GM18505 (cell line): ENCODE measurements at regions not wholly inside any gene's neighbourhood (a gene's known extent, or its start where the extent isn't known, plus 50 kb on each side); places are given as distances from the start of the nearest gene placed in this dataset.
"Not testable (repeated sequence)": the region's sequence is repeated elsewhere in the genome, so short reads cannot be mapped to it uniquely, and the experiment has no call there.

Experiments used
- ATAC-seq: cut with Tn5 transposase; IDR thresholded peaks from one replicate; pipeline ENCODE4 v1.9.1; 2021; ENCODE audit not compliant: unreplicated experiment
- POLR2A ChIP-seq: IDR thresholded peaks from 4 replicates; pipeline ENCODE4 v1.6.1; 2011; ENCODE audit warnings: borderline replicate concordance; ENCODE audit not compliant: insufficient read depth, insufficient read length; ENCODE audit errors: extremely low read depth

DNA sequence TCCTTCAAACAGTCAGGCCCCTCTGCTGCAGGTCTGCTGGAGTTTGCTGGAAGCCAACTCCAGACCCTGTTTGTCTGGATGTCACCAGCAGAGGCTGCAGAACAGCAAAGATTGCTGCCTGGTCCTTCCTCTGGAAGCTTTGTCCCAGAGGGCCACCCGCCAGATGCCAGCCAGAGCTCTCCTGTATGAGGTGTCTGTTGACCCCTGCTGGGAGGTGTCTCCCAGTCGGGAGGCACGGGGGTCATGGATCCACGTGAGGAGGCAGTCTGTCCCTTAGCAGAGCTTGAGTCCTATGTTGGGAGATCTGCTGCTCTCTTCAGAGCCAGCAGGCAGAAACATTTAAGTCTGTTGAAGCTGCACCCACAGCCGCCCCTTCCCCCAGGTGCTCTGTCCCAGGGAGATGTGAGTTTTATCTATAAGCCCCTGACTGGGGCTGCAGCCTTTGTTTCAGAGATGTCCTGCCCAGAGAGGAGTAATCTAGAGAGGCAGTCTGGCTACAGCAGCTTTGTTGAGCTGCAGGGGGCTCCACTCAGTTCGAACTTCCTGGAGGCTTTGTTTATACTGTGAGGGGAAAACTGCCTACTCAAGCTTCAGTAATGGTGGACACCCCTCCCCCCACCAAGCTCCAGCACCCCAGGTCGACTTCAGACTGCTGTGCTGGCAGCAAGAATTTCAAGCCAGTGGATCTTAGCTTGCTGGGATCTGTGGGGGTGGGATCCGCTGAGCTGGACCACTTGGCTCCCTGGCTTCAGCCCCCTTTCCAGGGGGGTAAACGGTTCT lies 72.1 kb downstream of the OGFRL1 start:
- not testable (repeated sequence) for ATAC-seq

DNA sequence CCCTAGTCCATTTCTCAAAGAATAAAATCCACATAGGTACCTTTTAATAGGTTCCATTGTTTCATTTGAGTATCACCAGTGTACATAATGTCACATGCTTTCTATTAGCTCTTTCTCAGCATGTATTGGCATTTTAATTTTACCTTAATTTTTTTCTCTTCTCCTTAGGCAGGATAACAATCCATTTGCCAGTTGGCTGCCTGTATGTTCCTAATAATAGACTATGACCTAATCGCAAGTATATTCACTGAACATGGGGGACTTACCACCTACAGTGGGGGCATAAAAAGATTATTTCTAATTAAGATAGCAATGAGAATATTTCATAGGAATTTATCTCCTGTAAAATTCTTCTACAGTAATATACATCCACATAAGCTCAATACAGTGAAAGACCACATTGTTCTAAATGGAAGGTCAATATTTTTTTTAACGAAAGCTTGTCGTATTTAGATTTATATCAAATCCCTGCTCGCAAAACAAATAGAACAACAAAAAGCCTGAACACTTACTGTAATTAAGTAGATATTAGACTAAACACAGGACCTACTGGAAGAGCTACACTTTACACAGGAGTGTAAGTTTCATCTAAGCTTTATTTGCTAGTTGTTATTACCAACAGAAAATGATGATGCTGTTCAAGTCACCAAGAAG lies 76.4 kb downstream of the OGFRL1 start:
- no peak for TF ChIP-seq POLR2A
- ATAC-seq: no peak

DNA sequence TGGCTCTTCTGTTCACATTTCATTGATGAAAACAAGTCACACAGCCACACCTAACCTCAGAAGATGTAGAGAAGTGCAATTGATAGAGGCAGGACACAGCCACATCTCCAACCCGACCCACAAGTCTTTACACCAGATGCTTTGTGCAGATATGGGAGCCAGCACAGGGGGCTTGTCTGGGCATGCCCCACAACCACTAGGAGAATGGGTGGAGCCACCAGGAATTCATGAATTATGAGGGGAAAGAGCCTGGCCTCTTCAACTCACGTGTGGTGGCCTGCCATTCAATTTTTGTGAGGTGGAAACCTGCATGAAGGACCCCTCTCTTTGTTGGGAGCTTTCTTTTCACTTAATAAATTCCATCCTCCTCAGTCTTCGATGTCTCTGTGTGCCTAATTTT lies 79.1 kb downstream of the OGFRL1 start:
- no peak for TF ChIP-seq POLR2A
- ATAC-seq: no peak

DNA sequence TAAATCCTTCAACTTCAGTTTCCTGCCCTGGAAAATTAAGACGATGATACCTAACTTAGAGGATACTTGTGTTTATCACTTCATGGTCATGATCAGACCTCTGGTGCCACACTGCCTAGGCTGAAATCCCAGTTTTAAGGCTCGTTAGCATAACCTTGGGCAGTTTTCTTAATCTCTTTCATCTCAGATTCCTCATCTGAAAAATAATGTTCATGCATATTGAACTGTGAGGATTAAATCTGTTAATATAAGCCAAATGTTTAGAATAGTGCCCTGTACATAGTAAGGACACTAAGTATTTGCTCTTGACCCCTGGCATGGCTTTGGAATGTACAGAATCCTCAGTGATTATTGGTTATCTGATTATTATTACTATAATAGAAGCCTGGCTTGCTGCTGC lies 79.7 kb downstream of the OGFRL1 start:
- no peak for TF ChIP-seq POLR2A

DNA sequence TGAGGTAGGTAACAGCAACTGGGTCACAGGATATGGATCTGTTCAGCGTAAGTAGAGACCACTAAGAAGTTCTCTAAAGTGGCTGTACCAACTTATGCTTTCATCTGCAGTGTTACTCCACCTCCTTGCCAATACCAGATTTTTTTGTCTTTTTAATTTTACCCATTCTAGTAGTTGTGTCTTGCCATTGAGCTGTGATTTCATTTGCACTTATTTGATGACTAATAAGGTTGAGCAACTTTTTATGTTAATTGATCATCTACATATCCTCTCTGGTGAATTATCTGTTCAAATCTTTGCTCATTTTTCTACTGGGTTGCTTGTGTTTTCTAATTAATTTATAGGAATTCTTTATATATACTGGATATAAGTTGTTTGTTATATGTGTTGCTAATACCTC lies 82.9 kb downstream of the OGFRL1 start:
- no peak for ATAC-seq
- TF ChIP-seq POLR2A: no peak

More for the DNA sequence above, 79.7 kb downstream of the OGFRL1 start:
- no peak for ATAC-seq

DNA sequence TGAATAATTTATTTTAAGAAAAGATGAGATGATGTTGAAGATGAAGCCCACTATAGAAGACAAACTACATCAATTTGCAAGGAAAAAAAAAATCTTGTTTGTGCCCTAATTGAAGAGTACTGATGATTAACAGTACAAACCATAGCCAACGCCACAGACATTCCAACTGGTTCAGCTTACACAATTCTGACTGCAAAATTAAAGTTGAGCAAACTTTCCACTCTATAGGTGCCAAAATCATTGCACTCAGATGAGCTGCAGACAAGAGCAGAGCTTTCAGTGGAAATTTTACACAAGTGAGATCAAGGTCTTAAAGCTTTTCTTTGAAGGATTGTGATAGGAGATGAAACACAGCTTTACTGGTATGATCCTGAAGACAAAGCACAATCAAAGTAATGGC lies 85.3 kb downstream of the OGFRL1 start:
- ATAC-seq: no peak
- TF ChIP-seq POLR2A: no peak

DNA sequence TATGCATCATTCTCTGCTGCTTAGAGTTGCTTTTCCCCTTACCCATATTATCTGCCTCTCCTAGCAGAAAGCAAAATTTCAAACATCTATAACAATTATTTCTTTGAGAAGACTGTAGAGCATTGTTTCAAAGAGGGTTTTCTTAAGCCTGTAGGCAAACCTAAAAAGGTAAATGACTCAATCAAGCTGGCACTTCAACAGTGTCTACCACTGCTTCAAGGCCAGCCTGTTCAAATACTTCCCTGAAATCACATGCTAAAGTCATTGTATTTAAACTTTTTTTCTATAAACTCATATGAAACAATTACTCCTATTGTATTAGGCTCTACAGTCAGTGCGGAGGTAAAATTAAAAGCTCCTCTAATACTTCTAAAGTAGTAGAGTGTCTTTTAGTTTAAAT lies 87.1 kb downstream of the OGFRL1 start:
- no peak for TF ChIP-seq POLR2A
- no peak for ATAC-seq

DNA sequence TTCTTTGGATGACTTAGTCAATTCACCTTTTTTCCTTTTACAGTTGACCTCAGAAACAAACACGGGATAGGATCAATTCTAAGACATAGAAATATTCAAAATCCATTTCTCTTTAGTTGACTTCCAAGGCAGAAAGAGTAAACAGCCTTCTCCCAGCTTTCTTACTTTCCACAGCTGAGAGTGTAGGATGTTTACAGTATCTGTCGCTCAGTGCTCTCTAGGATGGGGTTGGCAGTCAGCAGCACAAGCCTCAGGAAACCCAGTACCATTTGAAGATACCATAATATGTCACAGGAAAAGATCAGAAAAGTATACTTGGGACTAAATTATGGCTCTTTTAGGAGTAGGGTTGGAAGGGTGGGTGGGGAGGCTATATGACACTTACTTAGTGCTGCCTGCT lies 88.2 kb downstream of the OGFRL1 start:
- ATAC-seq: no peak
- no peak for TF ChIP-seq POLR2A

DNA sequence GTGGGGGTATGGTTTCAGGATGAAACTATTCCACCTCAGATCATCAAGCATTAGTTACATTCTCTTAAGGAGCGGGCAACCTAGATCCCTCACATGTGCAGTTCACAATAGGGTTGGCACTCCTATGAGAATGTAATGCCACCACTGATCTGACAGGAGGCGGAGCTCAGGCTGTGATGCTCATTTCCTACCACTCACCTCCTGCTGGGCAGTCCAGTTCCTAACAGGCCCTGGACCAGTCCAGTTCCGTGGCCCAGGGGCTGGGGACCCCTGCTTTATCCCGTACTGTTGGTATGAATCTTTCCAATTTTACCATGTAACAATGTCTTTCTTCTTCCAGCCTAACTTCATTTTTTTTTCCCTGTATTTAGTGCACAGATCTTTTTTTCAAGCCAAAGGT lies 94.9 kb downstream of the OGFRL1 start:
- no peak for TF ChIP-seq POLR2A
- ATAC-seq: no peak

DNA sequence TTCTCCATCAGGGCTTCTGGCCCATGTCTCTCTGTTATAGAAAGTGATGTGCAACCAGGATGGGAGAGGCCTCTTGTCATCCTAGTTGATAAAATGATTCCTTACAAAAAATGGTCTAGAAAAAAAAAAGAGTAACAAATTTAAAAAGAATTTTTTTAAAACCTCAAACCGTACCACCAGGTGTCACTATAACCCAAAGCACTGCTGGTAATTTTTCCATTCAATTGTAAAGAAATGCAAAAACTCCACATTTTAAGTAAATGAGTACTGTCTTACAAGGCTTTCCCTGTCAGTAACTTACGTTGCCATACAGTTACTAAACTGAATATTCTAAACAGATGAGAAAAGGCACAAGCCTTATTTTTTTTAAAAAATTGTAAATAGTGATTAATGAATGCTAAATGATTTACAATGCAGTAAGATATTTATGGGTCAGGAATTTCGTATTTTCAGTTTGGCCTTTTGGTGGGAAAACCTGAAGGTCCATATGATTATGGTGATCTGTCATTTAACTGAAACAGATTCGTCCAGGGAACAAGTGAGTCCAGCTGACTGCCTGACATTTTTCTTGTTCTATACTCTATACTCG lies 95.4 kb downstream of the OGFRL1 start:
- no peak for ATAC-seq
- TF ChIP-seq POLR2A: no peak

DNA sequence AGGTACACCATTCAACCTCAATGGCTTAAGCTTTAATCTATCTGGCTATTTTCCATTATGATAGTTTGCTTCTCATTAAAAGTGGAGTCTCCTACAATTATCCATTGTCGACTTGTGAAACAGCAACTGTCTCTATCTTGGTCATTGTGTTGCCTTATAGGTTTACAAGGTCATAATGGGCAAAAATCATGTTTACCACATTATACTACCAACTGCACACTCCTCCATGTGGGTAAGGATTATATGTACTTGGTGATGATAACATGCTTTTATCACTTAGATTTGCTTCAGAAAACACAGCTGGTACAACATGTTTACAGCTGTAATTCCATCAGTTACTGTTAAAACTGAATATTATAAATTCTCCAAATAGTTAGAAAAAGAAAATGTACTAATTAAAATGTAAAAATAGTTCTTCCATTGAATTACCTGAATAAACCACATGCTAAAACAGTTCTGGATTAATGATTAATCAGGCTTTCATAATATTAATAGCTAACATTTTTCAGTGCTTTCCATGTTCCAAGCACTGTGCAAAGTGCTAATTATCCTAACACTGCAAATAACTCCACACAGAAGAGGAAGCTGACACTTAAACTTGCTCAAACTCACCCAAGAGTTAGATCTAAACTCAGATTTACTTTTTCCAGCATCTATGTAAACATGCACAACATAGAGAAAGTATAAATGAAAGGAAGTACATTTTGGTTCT lies 96.7 kb downstream of the OGFRL1 start:
- no peak for ATAC-seq
- TF ChIP-seq POLR2A: no peak

DNA sequence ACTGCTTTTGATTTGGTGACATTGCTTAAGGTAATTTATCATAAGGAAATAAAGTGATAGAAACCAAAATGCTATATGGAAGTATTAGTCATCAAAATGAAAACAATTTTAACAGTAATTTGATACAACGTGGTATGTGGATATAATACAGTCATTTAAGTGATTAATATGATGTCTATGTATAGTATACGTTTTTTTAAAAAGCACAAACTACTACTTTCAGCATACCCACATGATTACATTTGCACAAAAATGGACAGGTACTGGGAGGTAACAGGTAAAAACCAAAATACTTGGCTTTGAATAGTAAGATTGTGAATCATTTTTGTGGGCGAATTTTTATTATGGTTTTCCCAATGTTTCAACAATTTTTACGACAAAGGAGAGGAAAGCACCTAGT lies 97.6 kb downstream of the OGFRL1 start:
- no peak for TF ChIP-seq POLR2A
- no peak for ATAC-seq

DNA sequence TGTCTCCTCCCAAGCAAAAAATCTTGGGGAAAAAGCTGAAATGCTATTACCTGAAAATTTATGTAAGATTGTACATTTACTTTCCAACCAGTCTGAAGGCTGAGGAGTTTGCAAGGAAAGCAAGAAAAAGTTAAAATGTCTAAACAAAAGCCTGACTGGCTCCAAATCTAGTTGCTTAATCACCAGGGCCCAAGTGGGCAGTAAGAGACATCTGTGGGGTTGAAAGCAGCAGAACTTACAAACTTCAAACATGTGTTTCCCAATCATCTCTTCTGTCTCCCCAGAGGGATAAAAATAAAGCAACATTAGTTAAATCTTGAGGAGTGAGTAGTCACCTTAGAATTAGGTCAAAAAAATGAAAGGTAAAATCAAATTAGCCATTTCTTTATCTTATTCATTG lies 98.6 kb downstream of the OGFRL1 start:
- TF ChIP-seq POLR2A: no peak
- ATAC-seq: no peak
